ELF-1 (cell line): ENCODE measurements at regions not wholly inside any gene's neighbourhood (a gene's known extent, or its start where the extent isn't known, plus 50 kb on each side); places are given as distances from the start of the nearest gene placed in this dataset.
"Not testable (repeated sequence)": the region's sequence is repeated elsewhere in the genome, so short reads cannot be mapped to it uniquely, and the experiment has no call there.

Experiments used
- DNase-seq: peaks from one replicate; pipeline ENCODE4 v3.0.0-alpha.2; 2016; ENCODE audit warnings: low read depth, low spot score

DNA sequence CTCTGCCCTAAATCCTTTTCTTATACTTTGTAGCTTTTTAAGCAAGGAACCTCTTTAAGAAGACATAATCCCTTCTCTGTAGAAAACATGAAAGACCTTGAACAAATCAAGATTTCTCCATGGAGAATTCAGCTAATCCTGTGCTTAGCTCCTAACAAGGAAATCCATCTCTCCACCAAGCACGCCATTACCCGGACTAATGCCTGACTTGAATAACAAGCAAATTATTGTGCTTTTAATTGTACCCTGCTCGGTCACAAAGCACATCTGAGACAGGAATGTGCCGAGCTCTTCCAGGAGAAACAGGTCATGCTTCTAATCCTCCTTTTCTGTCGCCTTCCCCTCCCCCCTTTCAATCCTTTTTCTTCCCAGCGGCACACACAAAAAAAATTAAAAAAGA lies 141.3 kb downstream of the PSAT1 start:
- peak; percentile 52 for DNase-seq

DNA sequence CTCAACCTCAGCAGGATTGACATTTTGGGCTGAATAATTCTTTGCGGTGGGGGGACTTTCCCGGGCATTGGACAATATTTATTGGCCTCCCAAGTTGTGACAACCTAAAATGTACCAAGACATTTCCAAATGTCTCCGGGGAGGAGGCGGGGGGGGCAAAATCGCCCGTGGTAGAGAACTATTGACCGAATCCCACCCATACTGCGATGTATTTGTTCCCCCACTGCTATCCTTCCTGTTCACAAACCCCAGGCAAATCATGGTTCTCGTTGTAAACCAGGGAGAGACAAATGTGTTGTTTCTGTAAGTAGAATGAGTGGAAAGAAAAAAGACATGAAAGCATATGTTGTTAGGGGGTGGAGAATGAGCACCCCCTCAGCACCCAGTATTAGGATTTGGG lies 141.9 kb downstream of the PSAT1 start:
- DNase-seq, result peak; percentile 11

DNA sequence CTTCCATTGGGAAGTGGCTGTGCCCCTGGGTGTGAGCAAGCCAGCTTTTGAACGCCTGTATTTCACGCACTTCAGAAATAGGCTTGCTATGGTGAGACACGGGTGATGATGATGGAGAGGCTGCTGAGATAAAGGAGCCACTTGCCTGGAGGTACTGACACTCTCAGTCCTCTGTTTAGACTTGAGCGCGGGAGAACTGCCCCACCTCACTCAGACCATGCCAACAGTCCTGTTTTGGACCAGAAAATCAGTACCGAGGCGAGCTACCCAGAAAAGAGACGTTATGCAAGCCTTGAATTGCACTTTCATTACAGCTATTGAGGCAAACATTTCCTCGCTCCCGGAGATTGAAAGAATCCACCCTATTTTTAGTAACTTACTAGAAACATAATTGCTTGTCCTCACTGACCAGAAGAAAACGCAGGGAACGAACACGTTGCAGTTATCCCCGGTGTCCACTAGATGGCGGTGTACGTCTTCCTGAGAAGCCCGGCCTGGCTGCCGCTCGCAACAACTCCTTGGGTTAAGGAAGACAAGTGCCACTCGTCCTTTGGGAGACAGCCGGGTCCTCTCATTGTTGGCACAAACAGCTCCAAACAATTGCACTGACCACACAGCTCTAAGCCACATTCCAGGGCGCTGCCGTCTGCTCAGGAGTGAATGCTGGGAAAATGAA lies 142.4 kb downstream of the PSAT1 start:
- DNase-seq, result peak; percentile 95

DNA sequence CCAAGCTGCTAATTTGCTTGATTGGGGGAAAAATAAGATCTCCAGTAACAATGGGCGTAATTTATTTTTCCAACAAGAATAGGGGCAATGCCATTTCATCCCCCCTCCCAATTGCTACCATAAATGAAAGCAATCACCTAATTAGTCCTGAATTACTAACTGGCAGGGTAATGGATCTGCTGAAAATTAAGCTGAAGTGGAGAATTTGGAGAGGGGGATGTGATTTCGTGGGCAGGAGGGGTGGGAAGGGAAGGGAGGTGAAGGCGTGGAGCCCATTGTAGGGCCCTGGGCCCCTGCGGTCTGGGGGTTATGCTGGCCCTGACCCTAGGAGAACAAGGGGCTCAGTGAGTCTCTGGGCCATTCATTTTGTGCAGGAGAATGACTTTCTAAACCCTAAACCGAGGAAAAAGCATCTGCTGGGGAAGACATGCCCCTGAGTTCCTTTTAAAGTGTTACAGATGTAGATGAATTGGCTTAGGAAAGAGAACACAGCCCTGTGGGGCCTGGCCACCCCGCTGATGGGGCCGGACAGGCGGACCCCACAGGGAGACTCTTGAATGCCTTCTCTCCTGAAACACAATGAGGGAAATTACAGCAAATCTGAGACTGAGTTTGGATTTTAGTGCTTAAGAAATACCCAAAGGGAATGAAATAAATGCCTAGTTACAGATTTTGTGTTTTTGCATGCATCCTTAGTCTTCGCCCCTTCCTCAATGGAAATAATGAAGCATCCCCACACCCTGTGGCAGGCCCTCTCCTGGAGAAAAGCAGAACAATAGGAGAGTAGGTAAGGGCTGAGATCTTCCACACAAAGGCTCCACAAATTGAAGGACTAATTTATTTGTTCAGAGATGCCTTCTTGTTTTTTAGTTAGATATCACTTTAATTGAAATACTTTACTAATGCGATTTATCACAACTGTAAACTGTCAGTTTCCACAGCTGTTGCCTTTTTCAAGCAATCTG lies 143.2 kb downstream of the PSAT1 start:
- peak; percentile 49 for DNase-seq

DNA sequence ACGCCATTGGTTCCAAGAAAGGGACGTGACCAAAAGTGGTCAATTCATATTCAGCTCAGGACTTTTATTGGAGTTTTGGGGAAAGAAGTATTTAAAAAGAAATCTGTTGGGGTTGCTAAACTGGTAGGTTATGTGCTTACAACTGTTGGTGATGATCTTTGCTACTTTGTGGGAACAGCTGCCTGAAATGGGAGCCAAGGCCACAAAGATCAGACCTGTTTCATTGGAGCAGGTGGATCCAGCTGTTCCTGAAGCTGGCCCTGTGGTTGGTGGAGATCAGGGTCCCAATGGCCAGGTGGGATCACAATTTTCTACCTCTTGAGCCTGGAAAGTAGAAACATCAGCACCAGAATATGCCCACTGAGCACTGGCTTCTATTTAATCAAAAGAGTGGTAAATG lies 144.5 kb downstream of the PSAT1 start:
- no peak for DNase-seq

DNA sequence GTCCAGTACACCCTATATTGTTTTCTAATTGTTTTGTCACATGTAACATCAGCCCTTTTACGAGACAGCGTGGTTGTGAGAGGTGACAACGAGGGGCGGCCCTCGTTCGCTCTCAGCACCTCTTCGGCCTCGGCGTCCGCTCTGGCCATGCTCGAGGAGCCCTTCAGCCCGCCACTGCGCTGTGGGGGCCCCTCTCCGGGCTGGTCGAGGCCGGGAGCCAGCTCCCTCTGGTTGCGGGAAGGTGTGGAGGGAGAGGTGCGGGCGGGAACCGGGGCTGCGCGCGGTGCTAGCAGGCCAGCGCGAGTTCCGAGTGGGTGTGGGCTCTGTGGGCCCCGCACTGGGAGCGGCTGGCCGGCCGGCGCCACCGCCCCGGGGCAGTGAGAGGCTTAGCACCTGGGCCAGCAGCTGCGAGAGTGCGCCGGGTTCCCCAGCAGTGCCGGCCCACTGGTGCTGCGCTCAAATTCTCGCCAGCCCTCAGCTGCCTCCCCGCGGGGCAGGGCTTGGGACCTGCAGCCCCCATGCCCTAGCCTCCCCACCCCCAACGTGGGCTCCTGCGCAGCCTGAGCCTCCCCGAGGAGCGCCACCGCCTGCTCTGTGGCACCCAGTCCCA lies 145.0 kb downstream of the PSAT1 start:
- DNase-seq, result no peak

DNA sequence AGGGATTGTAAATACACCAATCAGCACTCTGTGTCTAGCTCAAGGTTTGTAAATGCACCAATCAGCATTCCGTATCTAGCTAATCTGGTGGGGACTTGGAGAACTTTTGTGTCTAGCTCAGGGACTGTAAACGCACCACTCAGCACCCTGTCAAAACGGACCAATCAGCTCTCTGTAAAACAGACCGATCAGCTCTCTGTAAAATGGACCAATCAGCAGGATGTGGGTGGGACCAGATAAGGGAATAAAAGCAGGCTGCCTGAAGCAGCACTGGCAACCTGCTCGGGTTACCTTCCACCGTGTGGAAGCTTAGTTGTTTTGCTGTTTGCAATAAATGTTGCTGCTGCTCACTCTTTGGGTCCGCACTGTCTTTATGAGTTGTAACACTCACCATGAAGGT lies 145.7 kb downstream of the PSAT1 start:
- not testable (repeated sequence) for DNase-seq

DNA sequence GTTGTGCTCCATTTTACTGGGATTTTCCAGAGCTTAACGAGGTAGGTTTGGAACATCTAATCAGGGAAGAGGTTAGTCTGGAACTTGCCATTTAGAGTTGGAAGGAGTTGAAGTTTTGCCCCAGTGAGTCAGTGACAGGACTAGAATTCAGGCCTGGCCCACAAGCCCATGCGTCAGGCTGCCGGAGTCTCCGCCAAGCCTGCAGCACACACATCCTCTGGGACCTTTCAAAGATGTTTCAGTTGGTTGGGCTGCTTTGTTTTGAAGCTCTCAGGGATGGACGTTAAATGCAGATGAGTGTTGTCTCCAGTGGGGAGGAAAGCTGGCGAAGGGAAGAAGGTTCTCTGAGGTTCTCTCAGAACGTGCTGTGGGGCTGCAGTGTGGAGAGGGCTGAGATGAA lies 147.0 kb downstream of the PSAT1 start:
- DNase-seq, result peak; percentile 25

DNA sequence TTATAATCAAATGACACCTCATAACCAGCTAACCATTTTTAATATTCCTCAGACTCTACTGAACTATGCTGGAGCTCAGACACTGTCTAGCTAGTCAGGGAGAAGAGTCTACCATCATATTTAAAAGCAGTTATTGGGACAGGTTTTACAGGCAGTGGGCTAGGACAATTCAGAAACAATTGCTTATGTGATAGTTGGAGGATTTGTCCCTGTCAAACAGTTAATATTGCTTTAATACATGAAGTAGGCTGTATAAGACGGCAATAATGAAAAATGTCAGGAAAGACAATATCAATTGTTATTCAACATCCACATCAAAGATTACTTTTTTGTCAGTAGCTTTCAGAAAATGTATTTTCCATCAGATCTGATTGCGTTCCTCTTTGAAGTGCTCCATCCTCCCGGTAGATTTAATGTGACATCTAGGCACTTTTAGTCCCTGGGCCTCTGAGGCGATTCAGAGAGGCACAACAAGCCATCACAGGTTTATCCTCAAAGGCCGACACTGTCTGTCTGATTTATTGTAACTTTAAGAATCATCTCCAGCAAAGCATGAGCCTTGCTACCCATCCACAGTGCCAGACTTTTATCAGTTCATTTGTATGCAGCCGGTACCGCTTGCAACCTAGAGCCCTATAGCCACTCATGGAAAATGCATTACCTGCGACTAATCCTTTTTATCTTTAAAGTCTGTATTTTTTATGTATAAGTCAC lies 152.2 kb downstream of the PSAT1 start:
- DNase-seq, result no peak

DNA sequence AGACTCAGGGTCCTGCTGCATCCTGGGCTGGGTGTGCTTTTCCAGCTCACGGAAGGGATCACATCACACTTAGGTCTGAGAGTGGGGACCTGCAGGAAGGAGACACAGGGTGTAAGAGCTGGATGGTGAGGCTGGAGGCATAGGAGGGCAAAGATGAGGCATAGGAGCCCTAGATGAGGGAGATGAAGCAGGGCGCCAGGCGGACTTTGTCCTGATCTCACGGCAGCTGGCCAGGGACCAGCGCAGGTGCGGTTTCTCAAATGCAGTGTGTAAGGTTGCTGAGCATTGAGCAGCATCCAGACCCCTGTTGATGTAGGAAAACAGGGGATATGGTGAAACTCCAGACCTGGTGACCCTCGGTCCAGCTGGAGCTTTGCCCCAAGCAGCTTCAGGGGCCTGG lies 156.5 kb downstream of the PSAT1 start:
- no peak for DNase-seq

DNA sequence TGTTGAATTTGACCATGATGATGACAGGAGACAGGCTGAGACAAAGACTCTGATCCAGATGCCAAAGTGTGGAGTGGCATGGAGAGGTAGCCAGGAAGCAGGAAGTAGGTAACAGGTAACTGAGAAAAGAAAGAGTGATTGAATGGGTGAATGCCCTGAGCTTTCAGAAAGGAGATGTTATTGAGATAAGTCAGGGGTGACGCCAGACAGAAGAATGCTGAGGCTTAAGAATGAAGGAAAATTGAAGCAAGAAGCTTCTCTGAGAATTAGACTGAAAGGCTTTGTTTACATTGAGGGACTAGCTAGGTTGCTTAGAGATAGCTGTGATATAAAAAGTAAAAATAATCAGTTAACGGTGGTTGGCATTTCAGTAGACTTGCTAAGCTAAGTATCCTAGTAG lies 165.7 kb downstream of the PSAT1 start:
- DNase-seq, result no peak

DNA sequence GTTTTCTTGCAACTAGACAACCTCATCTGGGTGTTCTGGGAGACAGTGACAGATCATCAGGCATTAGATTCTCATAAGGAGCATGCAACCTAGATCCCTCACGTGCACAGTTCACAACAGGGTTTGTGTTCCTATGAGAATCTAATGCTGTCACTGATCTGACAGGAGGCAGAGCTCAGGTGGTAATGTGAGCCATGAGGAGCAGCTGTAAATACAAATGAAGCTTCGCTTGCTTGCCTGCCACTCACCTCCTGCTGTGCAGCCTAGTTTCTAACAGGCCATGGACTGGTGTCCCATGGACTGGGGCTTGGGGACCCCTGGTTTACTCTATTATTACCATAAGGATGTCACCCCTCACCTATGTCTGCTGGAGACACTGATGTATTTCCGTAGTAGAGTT lies 166.8 kb downstream of the PSAT1 start:
- no peak for DNase-seq

DNA sequence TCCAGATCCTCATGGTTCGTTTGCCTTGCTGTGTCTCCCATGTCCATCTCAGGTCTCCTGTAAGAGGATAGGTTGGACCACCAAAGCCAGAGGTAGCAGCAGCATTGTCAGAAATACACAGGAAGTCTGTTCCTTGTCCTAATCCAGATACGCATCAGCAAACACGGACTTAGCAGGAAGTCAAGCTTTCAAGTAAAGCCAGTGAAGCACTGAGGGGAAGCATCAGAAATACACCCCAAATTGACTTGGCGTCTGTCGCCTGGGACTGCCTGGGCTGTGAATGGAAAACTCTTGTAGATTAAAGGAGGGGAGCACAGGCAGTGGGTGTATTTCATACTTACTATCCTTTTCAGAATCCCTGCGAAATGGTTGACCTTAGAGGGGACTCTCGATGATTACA lies 171.3 kb downstream of the PSAT1 start:
- no peak for DNase-seq

DNA sequence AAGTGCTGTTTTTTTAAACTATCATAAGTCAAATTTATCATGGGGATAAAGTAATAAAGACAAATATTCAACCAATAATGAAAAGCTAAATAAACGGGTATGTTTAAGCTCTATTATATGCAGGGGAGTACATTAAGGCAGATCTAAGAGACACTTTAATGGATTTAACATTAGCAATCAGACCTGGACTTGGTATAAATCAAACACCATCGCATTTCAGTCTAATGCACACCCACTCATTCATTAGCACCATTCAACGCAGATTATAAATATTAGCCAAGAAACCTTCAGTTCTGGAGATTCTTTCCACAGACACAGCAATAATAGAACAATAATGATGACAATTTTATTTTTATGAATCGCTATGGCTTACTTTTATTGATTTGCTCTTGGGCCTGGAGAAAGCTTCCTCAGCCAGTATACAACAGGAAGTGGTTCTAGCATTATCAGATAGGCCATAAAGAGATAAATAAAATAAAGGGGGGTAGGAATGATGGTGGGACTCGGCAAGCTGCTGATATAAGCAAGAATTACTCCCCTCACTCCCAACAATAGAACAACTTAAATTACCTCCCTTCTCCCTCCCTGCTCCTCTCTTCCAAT lies 172.2 kb downstream of the PSAT1 start:
- no peak for DNase-seq

DNA sequence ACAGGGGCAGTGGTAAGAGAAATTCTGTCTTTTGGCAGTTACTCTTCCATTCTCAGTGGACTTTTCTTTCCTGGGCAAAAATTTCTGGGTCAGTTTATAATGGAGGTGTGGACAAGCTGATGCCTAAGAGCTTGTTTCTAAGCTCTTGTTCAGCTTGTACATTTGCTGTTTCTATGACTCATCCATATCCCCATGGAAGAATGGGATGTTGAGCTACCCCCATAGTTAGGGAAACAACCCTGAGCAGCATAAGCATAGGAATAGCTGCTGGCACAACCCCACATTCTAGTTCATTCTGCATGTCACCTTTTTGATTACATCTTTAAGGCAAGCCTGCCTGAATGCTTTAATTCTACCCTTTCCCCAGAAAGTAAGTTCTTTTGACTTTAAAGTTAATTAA lies 173.3 kb downstream of the PSAT1 start:
- no peak for DNase-seq

DNA sequence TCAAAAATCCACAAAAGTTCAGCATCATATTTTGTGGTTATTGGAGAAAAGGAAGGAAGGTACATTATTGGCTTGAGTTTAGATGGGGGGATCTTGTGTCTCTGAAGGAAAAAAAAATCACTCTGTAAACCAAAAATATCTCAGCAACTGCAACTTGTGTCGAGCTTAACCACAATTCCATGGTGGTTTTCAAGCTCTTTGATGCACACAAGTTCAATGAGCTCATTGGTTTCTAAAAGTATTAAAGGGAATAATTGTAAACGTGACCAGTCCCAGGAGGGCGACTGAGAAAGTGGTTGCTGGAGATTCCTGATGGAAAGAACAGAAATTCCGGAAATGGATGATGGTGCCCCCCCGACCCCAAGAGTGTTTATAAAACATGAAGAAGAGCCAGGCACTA lies 173.8 kb downstream of the PSAT1 start:
- no peak for DNase-seq

DNA sequence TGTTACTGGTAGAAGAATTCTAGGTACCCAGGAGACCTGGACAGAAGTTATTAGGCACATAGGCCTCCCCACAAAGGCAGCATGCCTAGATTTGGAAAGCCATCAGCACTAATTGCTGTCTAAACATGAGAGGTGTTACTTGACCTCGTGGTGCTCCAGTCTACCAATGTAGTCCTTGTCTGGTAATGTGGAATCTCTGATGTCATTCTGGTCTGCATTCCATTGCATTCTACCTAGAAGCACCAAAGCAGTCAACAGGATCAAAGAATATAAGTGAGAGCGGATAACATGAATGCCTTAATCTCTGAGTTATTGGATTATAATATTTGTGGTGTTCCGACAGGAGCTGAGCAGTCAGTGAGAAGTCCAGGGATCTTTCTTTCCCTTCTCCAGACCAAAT lies 175.2 kb downstream of the PSAT1 start:
- no peak for DNase-seq

DNA sequence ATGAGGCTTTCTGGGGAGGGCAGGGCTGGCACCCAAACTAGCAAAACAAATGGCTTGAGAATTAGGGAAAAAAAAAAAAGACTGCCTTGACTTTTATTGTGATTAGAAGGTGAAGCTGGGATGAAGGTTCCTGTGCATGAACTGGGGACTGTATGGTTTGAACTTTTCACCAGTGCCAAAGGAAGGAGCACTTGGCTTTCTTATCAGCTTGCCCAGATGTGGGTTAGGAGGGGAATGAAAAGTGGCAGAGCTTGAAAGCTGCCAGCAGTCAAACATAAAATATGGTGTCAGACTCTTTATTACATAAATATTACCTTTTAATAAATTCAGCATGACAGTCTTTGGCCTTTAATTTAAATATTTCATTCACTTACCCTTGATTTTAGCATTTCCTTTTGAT lies 182.5 kb downstream of the PSAT1 start:
- DNase-seq, result no peak

DNA sequence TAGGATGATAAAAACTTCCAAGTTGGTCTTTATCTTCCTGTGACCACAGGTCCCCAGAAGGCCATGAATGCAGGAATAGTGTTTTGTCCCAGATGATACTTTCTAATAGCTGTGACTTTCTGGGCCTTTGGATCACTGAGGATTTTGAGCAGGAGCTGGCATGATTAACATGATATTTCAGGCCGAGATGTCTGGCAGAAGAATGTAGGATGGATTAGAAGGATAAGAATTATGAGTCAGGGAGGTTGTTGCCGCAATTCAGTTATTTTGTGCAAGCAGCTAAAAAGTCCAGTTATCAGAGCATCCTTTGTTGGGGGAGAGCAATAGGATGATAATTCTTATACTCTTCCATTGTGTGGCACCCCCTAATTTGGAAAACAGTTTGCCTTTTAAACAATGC lies 189.7 kb downstream of the PSAT1 start:
- DNase-seq, result no peak

DNA sequence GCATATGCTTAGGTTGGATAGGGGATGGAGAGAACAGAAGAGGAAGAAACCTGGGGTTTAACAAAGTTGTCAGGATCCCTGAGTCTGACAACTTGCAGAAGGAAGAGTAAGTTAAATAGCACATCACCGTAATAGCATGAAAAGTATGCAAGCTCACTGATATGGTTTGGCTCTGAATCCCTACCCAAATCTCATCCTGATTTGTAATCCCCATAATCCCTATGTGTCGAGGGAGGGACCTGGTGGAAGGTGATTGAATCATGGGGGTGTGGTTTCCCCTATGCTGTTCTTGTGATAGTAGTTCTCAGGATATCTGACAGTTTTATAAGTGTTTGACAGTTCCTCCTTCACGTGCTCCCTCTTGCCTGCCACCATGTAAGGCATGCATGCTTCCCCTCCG lies 193.3 kb downstream of the PSAT1 start:
- DNase-seq, result peak; percentile 8

DNA sequence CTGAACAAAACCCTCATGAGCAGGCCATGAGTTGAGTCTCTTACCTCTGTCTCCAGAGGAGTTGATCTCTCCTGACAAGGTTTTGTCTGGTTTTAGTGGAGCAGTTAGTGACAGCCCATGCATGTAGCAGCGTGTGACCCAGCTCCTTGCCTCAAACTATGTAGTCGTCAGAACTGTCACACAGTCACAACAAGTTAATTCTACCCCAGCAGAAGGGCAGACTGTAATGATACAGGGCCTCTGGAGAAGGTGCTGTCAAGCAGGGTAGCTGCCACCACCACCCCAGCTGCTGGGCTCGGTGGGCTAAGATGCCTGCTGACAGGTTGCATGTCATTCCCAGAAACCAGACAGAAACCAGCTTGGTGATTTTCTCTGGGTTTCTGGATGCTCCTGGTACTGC lies 194.5 kb downstream of the PSAT1 start:
- no peak for DNase-seq
